ENCODE measurements at regions not wholly inside any gene's neighbourhood (a gene's known extent, or its start where the extent isn't known, plus 50 kb on each side); places are given as distances from the start of the nearest gene placed in this dataset.

DNA sequence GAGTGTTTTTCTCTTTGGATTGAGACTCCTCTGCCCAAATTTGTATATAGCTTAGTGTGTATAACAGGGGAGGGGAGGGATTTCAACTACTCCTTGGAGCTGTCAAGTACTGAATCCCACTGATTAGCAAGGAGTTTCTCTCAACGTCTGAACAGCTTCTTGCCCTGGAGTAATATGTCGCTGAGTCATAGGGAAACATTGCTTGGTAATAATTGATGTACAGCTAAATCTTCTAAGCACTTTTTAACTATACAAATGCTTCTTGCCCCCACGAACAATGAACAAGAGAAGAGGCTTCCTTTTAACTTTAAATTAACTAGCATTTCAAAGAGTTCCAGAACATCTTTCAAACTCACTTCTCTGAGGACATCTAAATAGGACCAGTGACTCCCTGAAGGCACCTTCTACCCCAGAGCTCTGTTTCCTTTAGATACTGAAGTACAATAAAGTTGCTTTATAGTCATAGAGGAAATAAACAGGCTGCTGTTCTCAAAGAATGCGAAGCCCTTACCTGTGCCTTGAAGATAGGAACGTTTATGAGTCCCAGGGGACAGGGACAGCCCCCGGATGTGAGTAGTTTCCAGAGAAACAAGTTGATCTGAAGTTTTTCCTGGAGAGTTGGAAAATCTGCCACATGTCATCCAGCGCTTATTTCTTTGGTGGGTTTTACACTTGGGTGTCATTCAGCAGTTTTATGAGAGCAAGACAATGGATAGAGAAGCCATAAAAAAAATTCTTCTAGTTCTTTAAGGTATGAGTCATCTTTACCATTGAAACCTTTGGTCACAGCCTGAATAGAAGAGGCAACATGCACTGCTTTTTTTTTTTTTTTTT is 462.5 kb upstream of the BTBD3 start:
- Mint-ChIP-seq H3K4me3 (no peak overlapping the region), H3K27me3 (no peaks in the 10 kb centered on the region), H3K9me3 (peaks cover 1% of the 10 kb centered on the region), H3K27ac (no peak overlapping the region), H3K36me3 (ENCODE audit: low read depth) (no peaks in the 10 kb centered on the region), H3K4me1 (no peaks in the 10 kb centered on the region)
- intact Hi-C loops (cut with micrococcal nuclease): no loop called here
- DNase-seq: no peak

DNA sequence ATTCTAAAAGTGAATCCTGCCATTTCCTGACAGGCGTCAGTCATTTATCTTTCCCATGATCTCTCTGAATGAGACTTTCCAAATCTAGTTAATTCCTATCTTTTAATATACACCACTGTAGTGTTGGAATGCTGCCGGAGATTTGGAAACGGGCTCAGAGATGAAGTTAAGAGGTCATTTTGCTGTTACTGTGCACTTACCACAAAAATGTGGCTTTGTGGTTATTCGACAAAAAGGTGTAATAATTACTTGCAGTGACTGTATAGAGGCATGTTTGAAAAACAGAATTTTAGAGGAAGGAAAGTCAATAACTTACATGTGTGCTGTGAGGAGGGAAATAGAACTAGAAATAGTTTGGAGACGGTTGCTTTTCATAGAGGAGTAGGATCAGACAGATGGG is 460.2 kb upstream of the BTBD3 start:
- no peaks in the 10 kb centered on the region for H3K4me1 Mint-ChIP-seq
- no peak overlapping the region for H3K27ac Mint-ChIP-seq
- H3K27me3 Mint-ChIP-seq: no peaks in the 10 kb centered on the region

DNA sequence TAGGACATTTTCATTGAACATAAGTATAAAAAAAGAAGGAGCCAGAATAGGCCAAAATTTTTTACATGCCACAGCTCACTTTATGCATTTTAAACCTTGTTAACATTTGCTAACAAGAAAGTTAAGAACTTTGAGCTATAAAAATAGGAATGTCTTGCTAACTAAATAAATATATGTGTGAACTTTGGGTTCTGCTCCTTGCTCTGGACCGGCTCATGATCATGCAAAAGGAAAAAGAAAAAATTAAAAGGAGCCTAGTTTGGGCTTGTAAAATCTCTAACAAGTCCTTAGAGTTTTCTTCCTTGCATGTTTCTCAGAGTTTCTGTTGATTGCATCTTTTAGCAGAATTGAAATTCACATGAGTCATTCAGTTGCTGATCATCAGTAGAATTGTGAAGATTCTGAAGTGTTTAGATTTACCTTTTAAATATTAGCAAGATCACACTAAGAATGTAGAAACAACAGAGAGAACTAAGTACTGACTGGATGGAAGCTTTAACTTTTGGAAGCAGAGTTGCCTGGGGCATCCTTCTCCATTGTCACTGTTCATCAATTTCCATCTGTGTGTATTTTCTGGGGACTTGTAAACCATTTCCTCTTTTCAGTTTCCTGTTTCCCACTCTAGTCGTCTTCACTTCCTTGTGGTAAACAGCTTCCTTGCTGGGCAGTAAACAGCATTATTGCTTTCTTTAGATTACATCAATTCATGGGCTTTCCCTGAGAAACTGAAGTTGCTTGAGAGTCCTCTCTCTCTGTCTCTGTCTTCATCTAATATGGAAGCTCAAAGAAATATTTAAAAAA is 458.4 kb upstream of the BTBD3 start:
- Mint-ChIP-seq H3K9me3 (no peaks in the 10 kb centered on the region), H3K27me3 (no peaks in the 10 kb centered on the region), H3K27ac (no peak overlapping the region), H3K4me1 (no peaks in the 10 kb centered on the region), H3K4me3 (no peak overlapping the region), H3K36me3 (ENCODE audit: low read depth) (no peaks in the 10 kb centered on the region)
- no peak for DNase-seq
- intact Hi-C loops (cut with micrococcal nuclease): no loop called here

More for the DNA sequence above, 460.2 kb upstream of the BTBD3 start:
- Mint-ChIP-seq H3K4me3 (no peak overlapping the region), H3K9me3 (no peaks in the 10 kb centered on the region), H3K36me3 (ENCODE audit: low read depth) (no peaks in the 10 kb centered on the region)
- intact Hi-C loops (cut with micrococcal nuclease): no loop called here
- no peak for DNase-seq

DNA sequence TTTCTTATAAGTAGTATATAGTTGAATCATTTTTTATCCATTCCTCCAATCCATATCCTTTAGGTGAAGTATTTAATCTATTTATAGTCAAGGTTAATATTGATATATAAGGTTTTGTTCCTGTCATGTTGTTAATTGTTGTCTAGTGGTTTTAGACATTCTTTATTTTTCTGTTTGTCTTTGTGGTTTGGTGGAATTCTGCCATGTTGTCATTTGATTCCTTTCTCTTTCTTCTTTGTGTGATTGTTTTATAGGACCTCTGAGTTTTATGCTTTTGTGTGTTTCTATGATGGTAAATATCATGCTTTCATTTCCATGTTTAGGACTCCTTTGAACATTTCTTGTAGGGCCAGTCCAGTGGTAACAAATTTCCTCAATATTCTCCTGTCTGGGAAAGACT is 450.3 kb upstream of the BTBD3 start:
- no peaks in the 10 kb centered on the region for H3K4me1 Mint-ChIP-seq

DNA sequence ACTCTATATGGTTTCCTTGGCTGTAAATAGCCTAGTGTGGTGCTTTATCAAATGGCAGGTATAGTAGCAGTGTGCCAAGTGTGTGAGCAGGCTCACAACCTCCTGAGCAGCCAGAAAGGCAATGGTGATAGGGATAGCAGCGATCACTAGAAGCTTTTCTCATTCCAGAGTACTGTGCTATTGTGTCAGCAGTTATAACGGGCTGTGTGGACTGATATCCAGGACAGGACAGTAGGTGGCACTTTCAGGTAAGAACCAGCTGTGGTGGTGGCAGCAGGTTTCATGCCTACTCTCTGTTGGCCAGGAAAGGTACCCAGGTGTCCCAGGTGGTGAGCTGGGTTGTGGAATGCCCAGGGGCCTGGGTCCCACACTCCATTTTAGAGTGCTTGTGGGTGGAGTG is 448.8 kb upstream of the BTBD3 start:
- Mint-ChIP-seq H3K4me3 (no peak overlapping the region), H3K27ac (no peak overlapping the region)
- DNase-seq: no peak

More for the DNA sequence above, 450.3 kb upstream of the BTBD3 start:
- no peak for DNase-seq
- H3K27me3 Mint-ChIP-seq: no peaks in the 10 kb centered on the region
- no peaks in the 10 kb centered on the region for H3K36me3 Mint-ChIP-seq (ENCODE audit: low read depth)
- H3K4me3 Mint-ChIP-seq: no peak overlapping the region
- no peak overlapping the region for H3K27ac Mint-ChIP-seq
- intact Hi-C loops (cut with micrococcal nuclease): no loop called here
- no peaks in the 10 kb centered on the region for H3K9me3 Mint-ChIP-seq

DNA sequence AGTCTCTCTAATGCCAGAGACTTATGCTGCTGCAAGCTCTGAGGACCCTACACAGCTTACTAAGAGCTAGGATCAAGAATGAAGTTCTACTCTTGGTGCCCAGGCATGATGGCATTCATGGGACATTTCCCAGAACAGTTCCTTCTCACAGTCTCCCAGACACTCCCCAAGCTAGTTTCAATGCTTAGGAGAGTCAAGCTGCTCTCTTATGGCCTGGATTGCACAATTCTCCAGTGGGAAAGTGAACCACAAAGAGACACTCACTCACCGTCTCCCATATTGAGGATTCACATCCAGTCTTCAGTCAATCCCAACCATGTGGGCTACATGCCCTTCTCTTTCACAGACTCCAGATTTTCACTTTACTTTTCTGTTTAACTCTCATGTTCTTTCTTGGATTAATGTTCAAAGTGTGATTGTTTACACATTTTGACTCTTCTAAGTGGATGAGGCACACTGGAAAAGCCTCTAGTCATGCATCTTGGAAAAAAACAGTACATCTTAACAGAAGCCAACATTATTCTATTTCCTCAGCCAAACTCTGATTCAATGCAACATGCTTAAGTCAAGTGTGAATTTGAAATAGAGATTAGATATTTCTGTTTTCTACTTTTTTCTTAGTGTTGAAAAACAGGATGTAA is 447.8 kb upstream of the BTBD3 start:
- H3K27ac Mint-ChIP-seq: no peak overlapping the region
- H3K9me3 Mint-ChIP-seq: no peaks in the 10 kb centered on the region
- H3K27me3 Mint-ChIP-seq: no peaks in the 10 kb centered on the region
- no peaks in the 10 kb centered on the region for H3K36me3 Mint-ChIP-seq (ENCODE audit: low read depth)
- no peaks in the 10 kb centered on the region for H3K4me1 Mint-ChIP-seq
- intact Hi-C loops (cut with micrococcal nuclease): no loop called here
- DNase-seq: no peak
- H3K4me3 Mint-ChIP-seq: no peak overlapping the region

More for the DNA sequence above, 448.8 kb upstream of the BTBD3 start:
- no peaks in the 10 kb centered on the region for H3K4me1 Mint-ChIP-seq
- no peaks in the 10 kb centered on the region for H3K27me3 Mint-ChIP-seq
- no peaks in the 10 kb centered on the region for H3K9me3 Mint-ChIP-seq
- no peaks in the 10 kb centered on the region for H3K36me3 Mint-ChIP-seq (ENCODE audit: low read depth)
- intact Hi-C loops (cut with micrococcal nuclease): no loop called here

DNA sequence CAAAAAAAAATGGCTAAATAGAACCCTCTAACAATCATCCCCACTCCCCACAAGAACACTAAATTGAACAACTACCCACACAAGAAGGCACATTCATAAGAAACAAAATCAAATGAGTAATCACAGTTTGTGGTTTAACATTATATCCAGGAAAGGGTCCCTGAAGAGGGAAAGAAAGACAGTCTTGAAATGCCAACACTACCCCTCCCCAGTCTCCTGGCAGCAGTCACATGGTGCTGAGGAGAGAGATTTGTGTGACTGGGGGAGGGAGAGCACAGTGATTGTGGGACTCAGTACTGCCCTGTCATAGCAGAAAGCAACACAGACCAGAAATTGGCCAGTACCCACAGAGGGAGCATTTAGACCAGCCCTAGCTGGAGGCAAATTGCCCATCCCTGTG is 443.7 kb upstream of the BTBD3 start:
- Mint-ChIP-seq H3K36me3 (ENCODE audit: low read depth) (no peaks in the 10 kb centered on the region), H3K4me1 (no peaks in the 10 kb centered on the region), H3K9me3 (no peaks in the 10 kb centered on the region), H3K4me3 (no peak overlapping the region), H3K27ac (no peak overlapping the region), H3K27me3 (no peaks in the 10 kb centered on the region)
- DNase-seq: no peak
- intact Hi-C loops (cut with micrococcal nuclease): no loop called here

DNA sequence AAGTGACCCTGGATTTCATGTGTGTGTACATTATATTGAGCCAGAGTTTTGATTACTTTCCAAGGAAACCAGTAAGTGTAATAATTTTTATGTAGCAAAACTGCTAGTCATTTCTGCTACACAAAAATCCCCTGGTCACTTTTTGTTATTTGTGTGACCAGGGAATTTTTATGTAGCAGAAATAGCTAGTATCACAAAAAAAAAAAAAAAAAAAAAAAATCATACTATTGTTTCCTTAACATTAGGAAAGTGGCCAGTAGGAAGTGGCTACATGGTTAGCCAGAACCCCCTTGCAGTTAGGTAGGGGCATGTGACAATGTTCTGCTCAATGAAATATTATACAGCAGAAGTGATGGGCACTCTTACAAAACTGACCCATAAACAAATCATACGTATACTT is 434.0 kb upstream of the BTBD3 start:
- Mint-ChIP-seq H3K27me3 (no peaks in the 10 kb centered on the region), H3K4me3 (no peak overlapping the region), H3K9me3 (peaks cover 5% of the 10 kb centered on the region), H3K27ac (no peak overlapping the region), H3K36me3 (ENCODE audit: low read depth) (no peaks in the 10 kb centered on the region), H3K4me1 (no peaks in the 10 kb centered on the region)
- DNase-seq: no peak
- intact Hi-C loops (cut with micrococcal nuclease): no loop called here

DNA sequence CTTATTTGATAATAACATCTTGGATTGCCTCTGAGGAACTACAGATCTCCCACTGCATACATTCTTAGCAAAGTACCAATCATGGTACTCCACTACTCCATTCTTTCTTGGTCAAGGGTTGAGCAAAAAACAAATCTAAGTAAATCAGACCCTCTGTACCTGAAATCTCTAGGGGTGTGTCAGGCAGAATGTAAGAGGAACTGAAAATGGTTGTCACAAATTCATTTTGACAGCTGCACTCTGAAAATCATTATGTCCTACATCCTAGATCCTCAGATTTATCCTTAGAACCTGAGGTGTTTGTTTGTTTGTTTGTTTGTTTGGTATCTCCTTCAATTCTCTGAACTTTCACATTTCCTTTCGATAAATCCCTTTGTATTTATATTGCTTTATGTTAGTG is 433.2 kb upstream of the BTBD3 start:
- peaks cover 9% of the 10 kb centered on the region for H3K9me3 Mint-ChIP-seq
- H3K4me3 Mint-ChIP-seq: no peak overlapping the region
- no peaks in the 10 kb centered on the region for H3K36me3 Mint-ChIP-seq (ENCODE audit: low read depth)
- intact Hi-C loops (cut with micrococcal nuclease): no loop called here
- no peaks in the 10 kb centered on the region for H3K4me1 Mint-ChIP-seq
- no peak overlapping the region for H3K27ac Mint-ChIP-seq
- no peaks in the 10 kb centered on the region for H3K27me3 Mint-ChIP-seq
- DNase-seq: no peak

DNA sequence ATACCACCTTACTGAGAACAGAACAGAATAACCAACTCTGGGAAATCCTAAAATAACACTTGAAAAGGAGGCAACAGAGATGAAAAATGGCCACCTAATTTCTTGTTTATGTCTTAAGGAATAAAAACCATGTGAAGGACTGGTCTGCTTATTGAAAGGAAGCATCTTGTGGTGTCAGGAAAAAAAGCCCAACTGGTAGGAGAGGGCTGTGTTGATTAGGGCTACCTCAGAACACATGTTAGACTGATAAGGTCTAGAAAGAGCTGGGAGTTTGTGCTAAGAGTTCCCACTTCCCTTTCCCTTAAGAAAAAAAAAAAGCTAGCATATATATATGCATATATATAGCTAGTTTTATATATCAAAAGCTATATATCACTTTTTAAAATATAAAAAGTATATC is 425.3 kb upstream of the BTBD3 start:
- no peaks in the 10 kb centered on the region for H3K4me1 Mint-ChIP-seq
- H3K4me3 Mint-ChIP-seq: no peak overlapping the region
- peaks cover 4% of the 10 kb centered on the region for H3K9me3 Mint-ChIP-seq
- intact Hi-C loops (cut with micrococcal nuclease): no loop called here
- H3K27me3 Mint-ChIP-seq: no peaks in the 10 kb centered on the region
- no peak overlapping the region for H3K27ac Mint-ChIP-seq
- no peaks in the 10 kb centered on the region for H3K36me3 Mint-ChIP-seq (ENCODE audit: low read depth)
- no peak for DNase-seq

DNA sequence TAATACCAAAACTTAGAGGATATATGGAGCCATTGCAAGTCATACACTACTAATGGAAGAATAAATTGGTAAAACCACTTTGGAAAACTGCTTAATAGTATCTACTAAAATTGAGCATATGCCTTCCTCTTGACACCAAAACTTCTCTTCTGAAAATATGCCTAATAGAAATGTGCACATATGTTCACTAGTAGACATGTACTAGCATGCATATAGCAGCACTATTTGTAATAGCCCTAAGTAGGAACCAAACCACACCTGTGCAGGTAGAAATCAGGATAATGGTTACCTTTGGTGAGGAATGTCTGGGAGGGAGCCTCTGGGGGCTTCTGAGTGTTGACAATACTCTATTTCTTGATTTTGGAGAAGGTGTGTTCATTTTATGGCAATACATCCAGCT is 424.8 kb upstream of the BTBD3 start:
- no peak for DNase-seq
- no peak overlapping the region for H3K4me3 Mint-ChIP-seq
- H3K36me3 Mint-ChIP-seq (ENCODE audit: low read depth): no peaks in the 10 kb centered on the region
- no peaks in the 10 kb centered on the region for H3K27me3 Mint-ChIP-seq
- H3K4me1 Mint-ChIP-seq: no peaks in the 10 kb centered on the region
- peaks cover 4% of the 10 kb centered on the region for H3K9me3 Mint-ChIP-seq
- intact Hi-C loops (cut with micrococcal nuclease): no loop called here
- no peak overlapping the region for H3K27ac Mint-ChIP-seq

DNA sequence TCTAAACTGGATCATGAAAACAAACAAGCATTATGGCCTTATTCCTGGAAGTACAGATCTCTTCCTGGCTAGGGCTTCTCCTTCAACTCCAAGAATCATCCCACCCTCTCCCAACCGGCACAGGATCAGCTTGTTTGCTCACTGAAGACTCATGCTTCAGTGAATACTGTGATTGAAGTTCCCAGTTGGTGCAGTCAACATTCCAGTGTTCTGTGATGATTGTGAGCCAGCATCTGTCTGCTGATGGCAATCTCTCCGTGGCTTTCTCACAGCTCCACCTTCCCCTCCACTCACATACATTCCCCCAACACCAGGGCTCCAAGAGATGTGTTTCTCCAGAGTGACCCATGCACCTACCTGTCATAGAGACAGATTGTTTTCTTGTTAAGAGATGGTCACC is 421.3 kb upstream of the BTBD3 start:
- Mint-ChIP-seq H3K4me3 (no peak overlapping the region), H3K27me3 (no peaks in the 10 kb centered on the region), H3K36me3 (ENCODE audit: low read depth) (no peaks in the 10 kb centered on the region), H3K27ac (no peak overlapping the region), H3K4me1 (no peaks in the 10 kb centered on the region), H3K9me3 (no peaks in the 10 kb centered on the region)
- intact Hi-C loops (cut with micrococcal nuclease): no loop called here
- no peak for DNase-seq

DNA sequence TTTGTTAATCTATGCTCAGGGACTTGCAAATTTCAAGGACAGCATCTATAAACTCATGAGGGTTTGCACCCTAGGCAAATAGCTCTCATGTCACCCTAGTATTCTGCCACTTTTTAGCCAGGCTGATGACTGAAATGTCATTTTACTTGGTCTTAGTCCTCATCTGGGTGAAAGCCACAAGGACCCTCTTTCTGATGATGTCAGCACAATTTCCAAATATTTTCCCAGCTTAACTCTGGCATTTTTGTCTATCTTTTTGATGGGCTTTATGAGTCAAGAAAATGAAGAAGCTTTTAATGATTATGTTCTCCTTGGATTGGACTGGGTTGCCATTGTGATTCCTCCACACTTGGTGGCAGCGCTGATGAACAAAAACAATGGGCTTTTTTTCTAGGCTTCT is 420.1 kb upstream of the BTBD3 start:
- Mint-ChIP-seq H3K4me1 (no peaks in the 10 kb centered on the region), H3K27ac (no peak overlapping the region)
- intact Hi-C loops (cut with micrococcal nuclease): no loop called here

DNA sequence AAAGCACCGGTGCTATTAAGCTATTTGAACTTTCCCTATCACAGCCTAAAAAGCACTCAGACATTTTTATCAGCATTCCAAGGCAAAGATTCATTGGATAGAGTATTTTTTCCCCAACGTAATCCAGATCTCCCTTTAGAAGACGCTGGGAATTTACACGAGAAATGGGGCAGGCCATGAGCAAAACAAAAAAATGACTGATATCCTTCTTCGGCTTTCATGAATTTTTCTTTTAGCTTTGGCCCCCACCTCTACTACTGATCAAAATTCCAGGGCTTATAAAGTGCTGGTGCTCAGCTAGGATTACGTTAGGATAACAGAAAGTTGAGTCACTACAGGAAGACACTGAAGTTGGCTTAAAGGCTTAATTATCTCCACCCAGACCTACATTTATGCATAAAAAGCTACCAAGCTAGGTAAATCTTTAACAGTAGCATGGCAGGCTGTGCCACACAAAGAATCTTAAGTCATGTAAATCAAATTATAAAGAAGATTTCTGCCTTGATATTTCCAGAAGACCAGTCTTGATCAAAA is 418.5 kb upstream of the BTBD3 start:
- no peaks in the 10 kb centered on the region for H3K4me1 Mint-ChIP-seq
- no peaks in the 10 kb centered on the region for H3K36me3 Mint-ChIP-seq (ENCODE audit: low read depth)
- intact Hi-C loops (cut with micrococcal nuclease): no loop called here
- no peaks in the 10 kb centered on the region for H3K9me3 Mint-ChIP-seq
- no peak for DNase-seq
- no peak overlapping the region for H3K27ac Mint-ChIP-seq
- no peaks in the 10 kb centered on the region for H3K27me3 Mint-ChIP-seq
- H3K4me3 Mint-ChIP-seq: no peak overlapping the region

More for the DNA sequence above, 420.1 kb upstream of the BTBD3 start:
- H3K36me3 Mint-ChIP-seq (ENCODE audit: low read depth): no peaks in the 10 kb centered on the region
- no peak overlapping the region for H3K4me3 Mint-ChIP-seq
- H3K27me3 Mint-ChIP-seq: no peaks in the 10 kb centered on the region
- DNase-seq: no peak
- no peaks in the 10 kb centered on the region for H3K9me3 Mint-ChIP-seq
